ENCODE measurements at regions not wholly inside any gene's neighbourhood (a gene's known extent, or its start where the extent isn't known, plus 50 kb on each side); places are given as distances from the start of the nearest gene placed in this dataset.

DNA sequence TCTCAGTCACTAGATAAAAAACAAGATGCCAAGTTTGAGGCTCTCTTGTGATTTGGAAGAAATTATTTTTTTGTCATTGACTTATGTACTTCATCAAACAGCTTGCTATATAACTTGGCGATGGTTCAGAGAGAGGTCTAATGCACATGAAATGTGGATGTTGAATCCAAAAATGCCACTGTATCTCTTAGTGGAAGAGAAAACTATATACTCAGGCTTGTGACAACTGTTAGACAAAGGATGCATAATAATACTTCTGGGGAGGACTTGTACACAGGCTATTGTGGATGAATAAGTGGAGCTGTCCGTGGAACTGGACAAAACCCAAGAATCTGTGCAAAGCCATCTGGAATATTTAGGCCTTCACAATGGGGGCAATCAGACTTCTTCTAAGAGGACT lies 162.9 kb upstream of the NMUR2 start:
- no peak for TF ChIP-seq CTCF (IDR thresholded peaks at IDR 0.05; ENCODE audit: borderline replicate concordance, control extremely low read depth, extremely low read depth, insufficient read depth, missing control alignments)
- in situ Hi-C loops (cut with MboI; ENCODE audit: low sequenced_read_pairs, unreplicated experiment): loop anchor here (25.0 kb wide), 1 partner anchor 569 kb away; no protein-coding TSS in a partner anchor
- no peak for DNase-seq (ENCODE audit: low spot score)

GRCh38 chr5:152572812-152573211 lies 167.7 kb upstream of the NMUR2 start:
- DNase-seq (ENCODE audit: low spot score): no peak
- TF ChIP-seq CTCF (IDR thresholded peaks at IDR 0.05; ENCODE audit: borderline replicate concordance, control extremely low read depth, extremely low read depth, insufficient read depth, missing control alignments): no peak
- in situ Hi-C loops (cut with MboI; ENCODE audit: low sequenced_read_pairs, unreplicated experiment): loop anchor here (25.0 kb wide), 1 partner anchor 564 kb away; no protein-coding TSS in a partner anchor

- no peak for DNase-seq (ENCODE audit: low spot score)
- in situ Hi-C loops (cut with MboI; ENCODE audit: low sequenced_read_pairs, unreplicated experiment): no loop called here
- TF ChIP-seq CTCF (IDR thresholded peaks at IDR 0.05; ENCODE audit: borderline replicate concordance, control extremely low read depth, extremely low read depth, insufficient read depth, missing control alignments): no peak
These were observed 179.0 kb upstream of the NMUR2 start for GRCh38 chr5:152584103-152584502.

GRCh38 chr5:152592416-152592815 lies 187.3 kb upstream of the NMUR2 start:
- DNase-seq (ENCODE audit: low spot score): no peak
- in situ Hi-C loops (cut with MboI; ENCODE audit: low sequenced_read_pairs, unreplicated experiment): no loop called here

GRCh38 chr5:152593388-152593787 lies 188.3 kb upstream of the NMUR2 start:
- DNase-seq (ENCODE audit: low spot score): no peak
- TF ChIP-seq CTCF (IDR thresholded peaks at IDR 0.05; ENCODE audit: borderline replicate concordance, control extremely low read depth, extremely low read depth, insufficient read depth, missing control alignments): no peak
- in situ Hi-C loops (cut with MboI; ENCODE audit: low sequenced_read_pairs, unreplicated experiment): no loop called here

More at GRCh38 chr5:152592416-152592815, 187.3 kb upstream of the NMUR2 start:
- no peak for TF ChIP-seq CTCF (IDR thresholded peaks at IDR 0.05; ENCODE audit: borderline replicate concordance, control extremely low read depth, extremely low read depth, insufficient read depth, missing control alignments)

GRCh38 chr5:152595405-152595804 lies 190.3 kb upstream of the NMUR2 start:
- in situ Hi-C loops (cut with MboI; ENCODE audit: low sequenced_read_pairs, unreplicated experiment): no loop called here
- TF ChIP-seq CTCF (IDR thresholded peaks at IDR 0.05; ENCODE audit: borderline replicate concordance, control extremely low read depth, extremely low read depth, insufficient read depth, missing control alignments): no peak
- DNase-seq (ENCODE audit: low spot score): no peak

GRCh38 chr5:152599096-152599495 lies 194.0 kb upstream of the NMUR2 start:
- TF ChIP-seq CTCF (IDR thresholded peaks at IDR 0.05; ENCODE audit: borderline replicate concordance, control extremely low read depth, extremely low read depth, insufficient read depth, missing control alignments): no peak
- no peak for DNase-seq (ENCODE audit: low spot score)
- in situ Hi-C loops (cut with MboI; ENCODE audit: low sequenced_read_pairs, unreplicated experiment): no loop called here
